HCT116 (cell line): ENCODE measurements at regions not wholly inside any gene's neighbourhood (a gene's known extent, or its start where the extent isn't known, plus 50 kb on each side); places are given as distances from the start of the nearest gene placed in this dataset.

ENCODE experiments used
- ATF3 ChIP-seq: IDR thresholded peaks from 2 replicates; pipeline ENCODE4 v1.6.1; 2012
- CEBPB ChIP-seq: IDR thresholded peaks from 2 replicates; pipeline ENCODE4 v1.6.1; 2012; ENCODE audit warnings: low read depth
- CTCF ChIP-seq, 3 experiments: fragments of 200-600 bp in 1 of 3; sonication (generic) in 1 of 3; IDR thresholded peaks in 2 of 3; conservative IDR thresholded peaks in 1 of 3; 2 replicates each; pipeline ENCODE4 v1.5.1; 2012 to 2017; ENCODE audit warnings: low read depth in 2 of 3, low read length in 2 of 3, antibody characterized with exemption in 1 of 3, borderline replicate concordance in 1 of 3, control low read depth in 1 of 3, mild to moderate bottlenecking in 1 of 3, mixed read lengths in 1 of 3, mixed run types in 1 of 3, moderate library complexity in 1 of 3; ENCODE audit not compliant: insufficient read depth in 1 of 3
- EZH2 ChIP-seq: fragments of 200-600 bp; sonication (generic); IDR thresholded peaks from 2 replicates; pipeline ENCODE4 v1.6.1; 2017; ENCODE audit warnings: antibody characterized with exemption, mixed run types
- EZH2phosphoT487 ChIP-seq: fragments of 200-600 bp; IDR thresholded peaks from 2 replicates; pipeline ENCODE4 v1.6.1; 2018; ENCODE audit warnings: antibody characterized with exemption, borderline replicate concordance
- POLR2A ChIP-seq: IDR thresholded peaks from 2 replicates; pipeline ENCODE4 v1.7.0; 2011; ENCODE audit warnings: borderline replicate concordance; ENCODE audit not compliant: insufficient read depth, insufficient read length; ENCODE audit errors: extremely low read depth
- POLR2AphosphoS5 ChIP-seq: IDR thresholded peaks from 2 replicates; pipeline ENCODE4 v1.6.1; 2011; ENCODE audit warnings: mild to moderate bottlenecking, low read depth, low read length, moderate library complexity

GRCh38 chr6:165872311-165872710 lies 209.3 kb upstream of the PDE10A start:
- TF ChIP-seq CTCF (IDR thresholded peaks at IDR 0.05 in 2 of 3, conservative IDR thresholded peaks at IDR 0.05 in 1 of 3; ENCODE audit: borderline replicate concordance in 1 of 3, insufficient read depth in 1 of 3, low read depth in 2 of 3, low read length in 2 of 3), result no peak
- no peak for TF ChIP-seq ATF3
- TF ChIP-seq EZH2phosphoT487, result no peak
- no peak for TF ChIP-seq POLR2A
- TF ChIP-seq EZH2, result no peak
- TF ChIP-seq POLR2AphosphoS5, result no peak
- TF ChIP-seq CEBPB, result no peak
